Neural progenitor cell (in vitro differentiated cells): ENCODE measurements at regions not wholly inside any gene's neighbourhood (a gene's known extent, or its start where the extent isn't known, plus 50 kb on each side); places are given as distances from the start of the nearest gene placed in this dataset.
"Not testable (repeated sequence)": the region's sequence is repeated elsewhere in the genome, so short reads cannot be mapped to it uniquely, and the experiment has no call there.

Experiments used
- DNase-seq: peaks from one replicate; pipeline ENCODE4 v3.0.0-alpha.2; 2016; ENCODE audit warnings: low spot score
- H2AFZ ChIP-seq: fragments of 200-600 bp; sonication (generic); replicated peaks from 2 replicates; pipeline ENCODE4 v1.6.1; 2016; ENCODE audit warnings: antibody characterized with exemption
- H3F3A ChIP-seq: fragments of 200-600 bp; sonication (generic); 2 replicates; pipeline ENCODE4 v1.6.1; 2016; ENCODE audit warnings: antibody characterized with exemption, low read depth
- H3K27ac ChIP-seq: fragments of 200-600 bp; sonication (generic); 2 replicates; pipeline ENCODE4 v1.5.1; 2016; ENCODE audit warnings: mild to moderate bottlenecking
- H3K27me3 ChIP-seq: fragments of 200-600 bp; sonication (generic); 2 replicates; pipeline ENCODE4 v1.6.1; 2016; ENCODE audit warnings: mild to moderate bottlenecking, moderate library complexity
- H3K36me3 ChIP-seq: fragments of 200-600 bp; sonication (generic); 2 replicates; pipeline ENCODE4 v1.5.1; 2016
- H3K4me1 ChIP-seq: fragments of 200-600 bp; sonication (generic); 2 replicates; pipeline ENCODE4 v1.6.1; 2016; ENCODE audit warnings: mixed run types
- H3K4me2 ChIP-seq: fragments of 200-600 bp; sonication (generic); 2 replicates; pipeline ENCODE4 v1.6.1; 2016
- H3K4me3 ChIP-seq: fragments of 200-600 bp; sonication (generic); 2 replicates; pipeline ENCODE4 v1.5.1; 2016
- H3K79me2 ChIP-seq: fragments of 200-600 bp; sonication (generic); 2 replicates; pipeline ENCODE4 v1.6.1; 2016; ENCODE audit warnings: low read depth
- H3K9ac ChIP-seq: fragments of 200-600 bp; sonication (generic); 2 replicates; pipeline ENCODE4 v1.6.1; 2016
- H3K9me3 ChIP-seq: fragments of 200-600 bp; sonication (generic); 2 replicates; pipeline ENCODE4 v1.5.1; 2016; ENCODE audit warnings: low read depth
- H4K20me1 ChIP-seq: fragments of 200-600 bp; sonication (generic); 2 replicates; pipeline ENCODE4 v1.6.1; 2016; ENCODE audit warnings: low read depth
- H3K27ac Mint-ChIP-seq: 3 replicates; pipeline ENCODE4 v1.8.0; 2021; ENCODE audit warnings: mixed read lengths
- H3K27me3 Mint-ChIP-seq: 2 replicates; pipeline ENCODE4 v1.8.0; 2022; ENCODE audit warnings: low read depth, mild to moderate bottlenecking, inconsistent platforms, moderate library complexity, mixed read lengths; ENCODE audit not compliant: insufficient read depth
- H3K36me3 Mint-ChIP-seq: 3 replicates; pipeline ENCODE4 v1.8.0; 2021; ENCODE audit warnings: mixed read lengths
- H3K4me1 Mint-ChIP-seq: 3 replicates; pipeline ENCODE4 v1.8.0; 2021; ENCODE audit warnings: mixed read lengths
- H3K4me3 Mint-ChIP-seq: 3 replicates; pipeline ENCODE4 v1.8.0; 2021; ENCODE audit warnings: mild to moderate bottlenecking, moderate library complexity, mixed read lengths
- H3K9me3 Mint-ChIP-seq: 3 replicates; pipeline ENCODE4 v1.8.0; 2020; ENCODE audit warnings: mixed read lengths
- CTCF ChIP-seq: fragments of 200-600 bp; sonication (generic); IDR thresholded peaks from 2 replicates; pipeline ENCODE4 v1.5.1; 2017; ENCODE audit warnings: antibody characterized with exemption, mild to moderate bottlenecking
- EZH2 ChIP-seq: fragments of 200-600 bp; sonication (generic); IDR thresholded peaks from 2 replicates; pipeline ENCODE4 v1.6.1; 2017; ENCODE audit warnings: antibody characterized with exemption, mild to moderate bottlenecking, moderate library complexity
- EZH2phosphoT487 ChIP-seq: fragments of 200-600 bp; sonication (generic); IDR thresholded peaks from 2 replicates; pipeline ENCODE4 v1.6.1; 2017; ENCODE audit warnings: antibody characterized with exemption

DNA sequence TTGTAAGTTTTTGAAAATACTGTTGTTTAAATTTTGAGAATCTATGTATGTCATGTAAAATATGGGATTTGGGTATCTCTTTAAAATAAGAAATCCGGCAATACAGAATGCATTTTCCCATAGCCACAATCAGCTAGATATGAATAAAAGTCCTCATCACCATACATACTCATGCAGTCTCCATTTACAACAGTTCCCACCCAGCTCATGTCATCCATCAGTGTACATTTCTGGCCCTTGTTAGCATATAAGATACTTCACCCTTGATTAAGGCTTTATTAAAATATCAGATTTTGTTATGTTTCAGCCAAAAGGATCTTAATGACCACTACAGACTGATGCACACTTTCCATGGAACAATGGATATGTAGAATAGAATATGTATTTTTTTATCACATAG is 218.0 kb downstream of the DPY19L2 start:
- H3K4me3 Mint-ChIP-seq, result no peak overlapping the region
- Histone ChIP-seq H3K4me2 (no peak overlapping the region), H3K9me3 (no peaks in the 10 kb centered on the region), H3F3A (no peaks in the 10 kb centered on the region), H3K4me1 (no peaks in the 10 kb centered on the region), H3K36me3 (no peaks in the 10 kb centered on the region), H4K20me1 (no peaks in the 10 kb centered on the region), H2AFZ (no peak overlapping the region), H3K79me2 (no peaks in the 10 kb centered on the region), H3K4me3 (no peak overlapping the region), H3K9ac (no peak overlapping the region), H3K27ac (no peak overlapping the region), H3K27me3 (no peaks in the 10 kb centered on the region)
- peaks cover 4% of the 10 kb centered on the region for H3K4me1 Mint-ChIP-seq
- no peak overlapping the region for H3K27ac Mint-ChIP-seq
- TF ChIP-seq EZH2 (no peak), CTCF (no peak), EZH2phosphoT487 (no peak)
- DNase-seq, result no peak
- H3K36me3 Mint-ChIP-seq, result no peaks in the 10 kb centered on the region
- H3K9me3 Mint-ChIP-seq, result no peaks in the 10 kb centered on the region
- H3K27me3 Mint-ChIP-seq, result peaks cover 4% of the 10 kb centered on the region

DNA sequence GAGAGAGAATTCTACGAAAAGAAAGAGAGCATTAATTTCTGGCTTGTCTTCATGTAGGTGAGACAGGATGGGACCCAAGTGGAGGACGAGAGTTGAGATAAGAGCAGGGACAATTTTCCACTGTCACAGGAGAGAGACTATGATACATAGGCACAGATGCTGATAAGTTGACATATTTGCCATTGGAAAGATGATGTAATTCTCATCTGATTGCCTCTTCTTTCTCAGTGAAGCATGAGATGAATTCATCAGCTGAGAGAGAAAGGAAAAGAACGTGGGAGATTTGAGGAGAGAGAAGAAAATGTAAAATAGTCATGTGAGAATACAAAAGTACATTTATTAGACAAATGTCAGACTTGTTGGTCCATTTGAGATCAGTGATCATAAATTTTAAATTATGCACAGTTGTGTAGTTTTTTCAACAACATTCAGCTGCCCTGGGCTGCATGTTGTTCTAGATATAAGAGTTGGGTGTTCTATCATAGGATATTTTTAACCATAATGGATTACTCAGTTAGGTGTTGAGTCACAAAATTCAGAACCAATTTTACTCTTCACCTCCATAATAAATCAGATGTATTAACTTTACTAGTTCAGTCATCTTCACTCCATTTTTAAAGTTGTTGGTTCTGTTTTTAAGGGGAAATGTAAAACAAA is 222.9 kb downstream of the DPY19L2 start:
- no peak overlapping the region for H3K4me2 ChIP-seq
- Mint-ChIP-seq H3K27ac (no peak overlapping the region), H3K9me3 (no peaks in the 10 kb centered on the region), H3K4me3 (no peak overlapping the region), H3K4me1 (peaks cover 4% of the 10 kb centered on the region), H3K27me3 (peaks cover 4% of the 10 kb centered on the region), H3K36me3 (no peaks in the 10 kb centered on the region)
- H4K20me1 ChIP-seq, result no peaks in the 10 kb centered on the region
- no peak overlapping the region for H3K9ac ChIP-seq
- H2AFZ ChIP-seq, result no peak overlapping the region
- no peaks in the 10 kb centered on the region for H3K4me1 ChIP-seq
- no peaks in the 10 kb centered on the region for H3K9me3 ChIP-seq
- H3F3A ChIP-seq, result no peaks in the 10 kb centered on the region
- no peak overlapping the region for H3K4me3 ChIP-seq
- no peak overlapping the region for H3K27ac ChIP-seq
- no peaks in the 10 kb centered on the region for H3K79me2 ChIP-seq
- no peak for DNase-seq
- H3K36me3 ChIP-seq, result no peaks in the 10 kb centered on the region
- no peaks in the 10 kb centered on the region for H3K27me3 ChIP-seq
- no peak for TF ChIP-seq EZH2phosphoT487

DNA sequence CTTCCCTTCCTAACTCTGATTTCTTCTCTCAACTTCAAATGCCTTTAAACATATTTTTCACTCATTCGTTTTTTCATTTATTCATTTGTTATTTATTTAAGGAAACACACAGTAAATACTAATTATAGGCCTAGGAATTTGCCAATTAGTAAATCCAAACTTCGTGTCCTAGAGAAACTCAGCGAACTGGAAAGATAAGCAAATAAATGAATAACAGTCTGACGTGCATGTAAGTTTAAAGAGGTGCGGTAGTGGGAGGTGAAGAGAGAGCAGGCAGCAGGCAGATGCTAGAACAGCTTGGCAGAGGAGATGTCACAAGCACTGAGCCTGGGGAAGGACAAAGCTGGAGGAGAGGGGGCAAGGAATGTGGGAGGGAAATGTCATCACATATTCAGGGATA is 228.2 kb downstream of the DPY19L2 start:
- H3K36me3 ChIP-seq, result no peaks in the 10 kb centered on the region
- H2AFZ ChIP-seq, result peak overlapping the region; percentile 23
- TF ChIP-seq CTCF, result no peak
- H3K9me3 ChIP-seq, result no peaks in the 10 kb centered on the region
- H3K27me3 ChIP-seq, result no peaks in the 10 kb centered on the region
- no peak overlapping the region for H3K27ac Mint-ChIP-seq
- no peak for DNase-seq
- no peak overlapping the region for H3K4me3 Mint-ChIP-seq
- H3K9me3 Mint-ChIP-seq, result peaks cover 4% of the 10 kb centered on the region
- no peaks in the 10 kb centered on the region for H3F3A ChIP-seq
- no peak overlapping the region for H3K9ac ChIP-seq
- no peaks in the 10 kb centered on the region for H3K36me3 Mint-ChIP-seq
- H3K4me3 ChIP-seq, result no peak overlapping the region
- H4K20me1 ChIP-seq, result no peaks in the 10 kb centered on the region
- H3K79me2 ChIP-seq, result no peaks in the 10 kb centered on the region
- H3K4me2 ChIP-seq, result no peak overlapping the region
- no peaks in the 10 kb centered on the region for H3K4me1 ChIP-seq
- H3K27ac ChIP-seq, result no peak overlapping the region
- peaks cover 4% of the 10 kb centered on the region for H3K4me1 Mint-ChIP-seq
- no peaks in the 10 kb centered on the region for H3K27me3 Mint-ChIP-seq

DNA sequence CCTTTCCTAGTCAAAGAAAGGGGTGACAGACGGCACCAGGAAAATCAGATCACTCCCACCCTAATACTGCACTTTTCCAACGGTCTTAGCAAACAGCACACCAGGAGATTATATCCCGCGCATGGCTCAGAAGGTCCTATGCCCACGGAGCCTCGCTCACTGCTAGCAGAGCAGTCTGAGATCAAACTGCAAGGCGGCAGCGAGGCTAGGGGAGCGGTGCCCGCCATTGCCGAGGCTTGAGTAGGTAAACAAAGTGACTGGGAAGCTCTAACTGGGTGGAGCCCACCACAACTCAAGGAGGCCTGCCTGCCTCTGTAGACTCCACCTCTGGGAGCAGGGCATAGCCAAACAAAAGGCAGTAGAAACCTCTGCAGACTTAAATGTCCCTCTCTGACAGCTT is 233.9 kb downstream of the DPY19L2 start:
- H3K4me3 ChIP-seq, result not testable (repeated sequence)

DNA sequence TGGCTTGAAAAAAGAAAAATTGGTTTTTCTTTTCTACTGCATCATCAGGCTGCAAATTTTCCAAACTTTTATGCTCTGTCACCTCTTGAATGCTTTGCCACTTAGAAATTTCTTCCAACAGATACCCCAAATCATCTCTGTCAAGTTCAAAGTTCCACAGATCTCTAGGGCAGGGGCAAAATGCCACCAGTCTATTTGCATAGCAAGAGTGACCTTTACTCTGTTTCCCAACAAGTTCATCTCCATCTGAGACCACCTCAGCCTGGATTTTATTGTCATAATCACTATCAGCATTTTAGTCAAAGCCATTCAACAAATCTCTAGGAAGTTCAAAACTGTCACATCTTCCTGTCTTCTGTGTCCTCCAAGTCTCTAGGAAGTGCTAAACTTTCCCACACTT is 240.3 kb downstream of the DPY19L2 start:
- not testable (repeated sequence) for H3K9me3 Mint-ChIP-seq, H3K27ac Mint-ChIP-seq, H3K27me3 ChIP-seq, H3K79me2 ChIP-seq, DNase-seq, H3K4me2 ChIP-seq, H3K4me1 ChIP-seq, H3K36me3 ChIP-seq, H3K4me1 Mint-ChIP-seq, H3K27ac ChIP-seq, H4K20me1 ChIP-seq, H3K36me3 Mint-ChIP-seq, H3K4me3 ChIP-seq, H3F3A ChIP-seq, H3K4me3 Mint-ChIP-seq, H3K9ac ChIP-seq, H2AFZ ChIP-seq, H3K27me3 Mint-ChIP-seq, H3K9me3 ChIP-seq

More for the DNA sequence above, 233.9 kb downstream of the DPY19L2 start:
- H3K9ac ChIP-seq, H3F3A ChIP-seq, H3K27ac ChIP-seq, H3K79me2 ChIP-seq, H3K4me1 ChIP-seq, H3K36me3 ChIP-seq, H3K27me3 Mint-ChIP-seq, H3K27ac Mint-ChIP-seq, H2AFZ ChIP-seq, H3K4me1 Mint-ChIP-seq, DNase-seq, H3K9me3 ChIP-seq, H3K27me3 ChIP-seq, H4K20me1 ChIP-seq, H3K4me2 ChIP-seq, H3K4me3 Mint-ChIP-seq, H3K9me3 Mint-ChIP-seq, H3K36me3 Mint-ChIP-seq: not testable (repeated sequence)

- not testable (repeated sequence) for H3K9ac ChIP-seq, H3K9me3 ChIP-seq, H3K79me2 ChIP-seq, H3K4me1 Mint-ChIP-seq, H3K9me3 Mint-ChIP-seq, H3K4me3 Mint-ChIP-seq, H3K36me3 Mint-ChIP-seq, H2AFZ ChIP-seq, H3K4me1 ChIP-seq, H3K27me3 Mint-ChIP-seq, H4K20me1 ChIP-seq, H3K4me3 ChIP-seq, H3K4me2 ChIP-seq, DNase-seq, H3K27ac ChIP-seq, H3F3A ChIP-seq, H3K27me3 ChIP-seq, H3K27ac Mint-ChIP-seq, H3K36me3 ChIP-seq
These were observed 241.3 kb downstream of the DPY19L2 start for GRCh38 chr12:63427029-63427428.
